HFFc6 (cell line): ENCODE measurements at regions not wholly inside any gene's neighbourhood (a gene's known extent, or its start where the extent isn't known, plus 50 kb on each side); places are given as distances from the start of the nearest gene placed in this dataset.
A peak's percentile ranks its signal among the peaks of the same experiment; 100 is the strongest.

Experiments
- DNase-seq: peaks from one replicate; pipeline ENCODE4 v3.0.0-alpha.2; 2018
- H3K27ac Mint-ChIP-seq: 2 replicates; pipeline ENCODE4 v1.8.0; 2020; ENCODE audit warnings: mild to moderate bottlenecking, mixed read lengths
- H3K27me3 Mint-ChIP-seq: 2 replicates; pipeline ENCODE4 v1.8.0; 2021; ENCODE audit warnings: mild to moderate bottlenecking, moderate library complexity, mixed read lengths; ENCODE audit not compliant: insufficient read depth
- H3K36me3 Mint-ChIP-seq: 2 replicates; pipeline ENCODE4 v1.8.0; 2021; ENCODE audit warnings: low read depth, mixed read lengths
- H3K4me1 Mint-ChIP-seq: 2 replicates; pipeline ENCODE4 v1.8.0; 2020; ENCODE audit warnings: low read depth, mixed read lengths
- H3K4me3 Mint-ChIP-seq: 2 replicates; pipeline ENCODE4 v1.8.0; 2020; ENCODE audit warnings: mild to moderate bottlenecking, moderate library complexity, mixed read lengths
- H3K9me3 Mint-ChIP-seq: 2 replicates; pipeline ENCODE4 v1.8.0; 2020; ENCODE audit warnings: mild to moderate bottlenecking, mixed read lengths
- CTCF ChIP-seq: fragments of 200-600 bp; sonication (generic); IDR thresholded peaks from 2 replicates; pipeline ENCODE4 v1.5.0; 2021; ENCODE audit warnings: antibody characterized with exemption, mild to moderate bottlenecking

DNA sequence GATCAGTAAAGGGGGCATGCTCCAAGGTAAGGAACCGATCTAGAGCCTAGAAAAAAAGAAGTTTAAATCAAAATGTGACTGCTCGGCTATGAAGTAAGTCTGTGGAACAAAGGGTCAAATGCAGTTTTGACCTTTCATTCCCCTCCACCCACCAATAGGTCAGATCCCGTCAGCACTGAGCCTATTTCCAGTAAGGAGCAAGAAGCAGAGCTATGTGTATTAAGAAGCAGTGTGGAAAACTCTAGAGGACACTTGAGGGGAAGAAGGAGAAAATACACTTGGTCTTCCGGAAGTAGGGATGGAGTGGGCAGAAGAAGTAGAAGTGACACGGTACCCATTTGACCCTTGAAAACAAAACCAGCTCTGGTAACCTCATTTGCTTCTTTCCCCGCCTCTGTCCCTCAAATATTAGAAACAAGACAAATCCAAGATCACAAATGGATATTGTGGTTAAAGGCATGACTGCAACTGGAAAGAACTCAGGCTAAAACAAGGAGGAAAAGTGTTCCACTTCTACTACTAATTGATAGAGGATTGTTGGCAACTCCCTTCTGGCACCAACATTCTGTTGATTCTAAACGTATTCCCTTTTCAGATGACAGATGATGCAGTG, 888.3 kb upstream of the NR2F2 start:
- Mint-ChIP-seq H3K27me3 (no peaks in the 10 kb centered on the region; the same call in none of the 2 replicates), H3K4me1 (no peaks in the 10 kb centered on the region), H3K4me3 (no peak overlapping the region), H3K27ac (no peak overlapping the region), H3K36me3 (no peaks in the 10 kb centered on the region), H3K9me3 (no peaks in the 10 kb centered on the region)
- no peak for TF ChIP-seq CTCF
- no peak for DNase-seq

GRCh38 chr15:95444860-95445259, 885.6 kb upstream of the NR2F2 start:
- H3K36me3 Mint-ChIP-seq: no peaks in the 10 kb centered on the region
- H3K4me1 Mint-ChIP-seq: peaks cover 15% of the 10 kb centered on the region
- no peaks in the 10 kb centered on the region for H3K9me3 Mint-ChIP-seq
- no peak for TF ChIP-seq CTCF
- H3K27ac Mint-ChIP-seq: no peak overlapping the region
- DNase-seq: no peak
- no peak overlapping the region for H3K4me3 Mint-ChIP-seq
- H3K27me3 Mint-ChIP-seq: no peaks in the 10 kb centered on the region; the same call in 1 of the 2 replicates

DNA sequence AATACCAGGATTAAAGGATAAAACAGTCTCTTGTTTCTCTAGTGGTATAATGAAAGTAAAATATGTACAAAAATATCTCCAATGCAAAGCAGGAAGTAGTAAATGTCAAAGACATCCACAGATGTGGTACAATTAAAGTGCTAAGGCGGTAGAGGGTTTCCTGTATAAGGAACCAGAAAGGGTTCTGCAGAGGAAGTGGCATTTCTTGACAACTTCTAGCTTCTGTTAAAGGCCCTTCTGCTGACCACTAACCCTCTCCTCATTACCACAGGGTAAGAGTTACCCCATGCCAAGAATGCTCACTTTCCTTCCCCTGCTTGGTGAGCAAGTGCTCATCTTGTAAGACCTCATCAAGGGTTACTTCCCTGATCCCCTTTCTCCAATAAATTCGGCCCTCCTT, 883.6 kb upstream of the NR2F2 start:
- no peak overlapping the region for H3K4me3 Mint-ChIP-seq
- no peak overlapping the region for H3K27ac Mint-ChIP-seq
- DNase-seq: no peak
- no peaks in the 10 kb centered on the region for H3K9me3 Mint-ChIP-seq
- H3K27me3 Mint-ChIP-seq: no peaks in the 10 kb centered on the region; the same call in 1 of the 2 replicates
- peaks cover 27% of the 10 kb centered on the region for H3K4me1 Mint-ChIP-seq
- no peak for TF ChIP-seq CTCF
- H3K36me3 Mint-ChIP-seq: no peaks in the 10 kb centered on the region

DNA sequence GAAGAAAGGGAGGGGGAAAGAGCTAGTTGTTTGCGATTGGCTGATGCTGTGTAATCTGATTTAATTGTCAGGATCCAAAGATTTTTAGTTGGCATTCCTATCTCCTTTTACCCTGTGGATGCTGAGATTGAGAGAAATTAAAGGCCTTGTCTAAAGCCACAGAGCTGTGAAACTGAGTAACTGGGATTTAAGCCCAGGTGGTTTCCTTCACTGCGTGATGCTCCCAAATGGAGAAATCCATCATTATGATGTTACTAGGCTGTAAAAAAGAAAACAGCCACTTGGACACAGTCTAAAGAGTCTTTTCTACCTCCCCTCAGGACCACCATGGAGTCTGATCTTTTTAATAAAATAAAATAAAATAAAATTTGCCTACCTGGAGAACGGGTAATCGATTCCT, 883.0 kb upstream of the NR2F2 start:
- DNase-seq: no peak
- Mint-ChIP-seq H3K4me1 (peaks cover 27% of the 10 kb centered on the region), H3K4me3 (no peak overlapping the region), H3K9me3 (no peaks in the 10 kb centered on the region), H3K27ac (no peak overlapping the region), H3K27me3 (no peaks in the 10 kb centered on the region; the same call in 1 of the 2 replicates), H3K36me3 (no peaks in the 10 kb centered on the region)
- no peak for TF ChIP-seq CTCF

GRCh38 chr15:95448531-95449229, 881.8 kb upstream of the NR2F2 start:
- no peak for TF ChIP-seq CTCF
- no peak overlapping the region for H3K27ac Mint-ChIP-seq
- peak; percentile 48 for DNase-seq

More at GRCh38 chr15:95448531-95449229, 881.8 kb upstream of the NR2F2 start:
- Mint-ChIP-seq H3K4me3 (no peak overlapping the region), H3K4me1 (peaks cover 27% of the 10 kb centered on the region), H3K36me3 (no peaks in the 10 kb centered on the region), H3K9me3 (no peaks in the 10 kb centered on the region), H3K27me3 (no peaks in the 10 kb centered on the region)
